ENCODE measurements at regions not wholly inside any gene's neighbourhood (a gene's known extent, or its start where the extent isn't known, plus 50 kb on each side); places are given as distances from the start of the nearest gene placed in this dataset.

GRCh38 chr17:33447090-33447489, 154.0 kb upstream of the ASIC2 start:
- H3K4me2 ChIP-seq (ENCODE audit: low read depth, low read length) = no peak overlapping the region
- CTCF ChIA-PET = no interaction called here
- POLR2A ChIA-PET (ENCODE audit: unreplicated experiment) = no interaction called here
- H4K8ac ChIP-seq (ENCODE audit: low read depth in 2 of 2, low read length in 2 of 2) = no peak overlapping the region
- no peak overlapping the region for H2AFZ ChIP-seq (replicated peaks; ENCODE audit: low read length, poor library complexity)
- no peaks in the 10 kb centered on the region for H3K9me1 ChIP-seq (ENCODE audit: insufficient read depth, low read length)
- no peak overlapping the region for H2BK20ac ChIP-seq (ENCODE audit: low read depth, low read length)
- no peak overlapping the region for H2AK9ac ChIP-seq (replicated peaks; ENCODE audit: low read depth, low read length, poor library complexity)
- no peaks in the 10 kb centered on the region for H3K79me1 ChIP-seq (ENCODE audit: low read depth in 1 of 2, low read length in 2 of 2)
- no peak overlapping the region for H3K27ac ChIP-seq (ENCODE audit: insufficient read depth, low read length)
- H2AK5ac ChIP-seq (ENCODE audit: low read depth, low read length) = no peak overlapping the region
- in situ Hi-C loops (cut with MboI; ENCODE audit: low sequenced_read_pairs) = no loop called here
- no peak overlapping the region for H2BK5ac ChIP-seq (ENCODE audit: low read depth, low read length, poor library complexity, severe bottlenecking)
- 62% methylated on average over 3 of the region's 5 CpGs; no CpG with 5 or more reads in 1 of the 2 experiments for WGBS, 2 experiments (ENCODE audit: extremely low coverage in 2 of 2, insufficient read length in 1 of 2)
- H4K91ac ChIP-seq (ENCODE audit: insufficient read depth, low read depth, low read length) = no peak overlapping the region
- no peak for DNase-seq
- H3K23ac ChIP-seq (ENCODE audit: low read depth, low read length) = no peak overlapping the region
- no peak overlapping the region for H3K4me3 ChIP-seq (ENCODE audit: insufficient read depth, low read depth, low read length)
- dilution Hi-C loops (cut with HindIII; ENCODE audit: low sequenced_read_pairs, unreplicated experiment) = no loop called here
- no peaks in the 10 kb centered on the region for H4K20me1 ChIP-seq (ENCODE audit: insufficient read depth, low read length)
- H2BK15ac ChIP-seq (ENCODE audit: low read depth, low read length) = no peak overlapping the region
- H3K27me3 ChIP-seq (ENCODE audit: control insufficient read depth, insufficient read depth, low read length) = no peaks in the 10 kb centered on the region
- H3K18ac ChIP-seq (ENCODE audit: low read depth, low read length) = no peak overlapping the region
- intact Hi-C loops (cut with micrococcal nuclease) = no loop called here
- H4K5ac ChIP-seq (ENCODE audit: low read depth, low read length) = no peak overlapping the region
- no peak overlapping the region for H2BK120ac ChIP-seq (ENCODE audit: low read depth, low read length)
- H3K4me1 ChIP-seq (ENCODE audit: control insufficient read depth, insufficient read depth, low read length) = no peaks in the 10 kb centered on the region
- H3K56ac ChIP-seq (ENCODE audit: extremely low read depth, insufficient read depth, low read length) = no peak overlapping the region
- no TSS peak for BruUV-seq (replicated peaks)
- no peak for ATAC-seq (ENCODE audit: low read depth)
- H3K9ac ChIP-seq (ENCODE audit: low read depth, low read length) = no peak overlapping the region
- peaks cover 2% of the 10 kb centered on the region; the same call in 1 of the 2 replicates for H3K9me3 ChIP-seq (ENCODE audit: control insufficient read depth, insufficient read depth, low read length)
- H3K14ac ChIP-seq (replicated peaks; ENCODE audit: low read depth, low read length) = no peak overlapping the region
- H3K36me3 ChIP-seq (ENCODE audit: control insufficient read depth, insufficient read depth, low read length) = no peaks in the 10 kb centered on the region
- TF ChIP-seq MAZ (IDR thresholded peaks at IDR 0.05; ENCODE audit: borderline replicate concordance, low read depth, low read length) (no peak), RAD21 (IDR thresholded peaks at IDR 0.05; ENCODE audit: low read length) (no peak), ELK1 (IDR thresholded peaks at IDR 0.05; ENCODE audit: borderline replicate concordance, low read depth, low read length) (no peak), BHLHE40 (IDR thresholded peaks at IDR 0.05; ENCODE audit: low read depth, low read length) (no peak), POLR2A (IDR thresholded peaks at IDR 0.05; ENCODE audit: low read depth, low read length) (no peak), CEBPB (IDR thresholded peaks at IDR 0.05; ENCODE audit: low read depth, low read length) (no peak), CTCF (conservative IDR thresholded peaks at IDR 0.05; ENCODE audit: low read depth, low read length) (no peak), FOS (IDR thresholded peaks at IDR 0.05; ENCODE audit: low read depth, low read length) (no peak), CHD1 (IDR thresholded peaks at IDR 0.05; ENCODE audit: low read depth, low read length) (no peak), USF2 (IDR thresholded peaks at IDR 0.05; ENCODE audit: low read depth, low read length) (no peak), NFE2L2 (IDR thresholded peaks at IDR 0.05; ENCODE audit: low read depth, low read length) (no peak), RCOR1 (IDR thresholded peaks at IDR 0.05; ENCODE audit: insufficient replicate concordance, low read length) (no peak), MAFK (IDR thresholded peaks at IDR 0.05; ENCODE audit: low read depth, low read length) (no peak), MXI1 (IDR thresholded peaks at IDR 0.05; ENCODE audit: borderline replicate concordance, low read depth, low read length) (no peak)
- no peak overlapping the region for H3K4ac ChIP-seq (ENCODE audit: low read depth, low read length)

Measured in IMR-90 (cell line).